ENCODE measurements at regions not wholly inside any gene's neighbourhood (a gene's known extent, or its start where the extent isn't known, plus 50 kb on each side); places are given as distances from the start of the nearest gene placed in this dataset.

- DNase-seq (ENCODE audit: low read depth in 2 of 2) = no peak
Measured at GRCh38 chr16:27681681-27682080, 131.7 kb downstream of the KATNIP start.

DNA sequence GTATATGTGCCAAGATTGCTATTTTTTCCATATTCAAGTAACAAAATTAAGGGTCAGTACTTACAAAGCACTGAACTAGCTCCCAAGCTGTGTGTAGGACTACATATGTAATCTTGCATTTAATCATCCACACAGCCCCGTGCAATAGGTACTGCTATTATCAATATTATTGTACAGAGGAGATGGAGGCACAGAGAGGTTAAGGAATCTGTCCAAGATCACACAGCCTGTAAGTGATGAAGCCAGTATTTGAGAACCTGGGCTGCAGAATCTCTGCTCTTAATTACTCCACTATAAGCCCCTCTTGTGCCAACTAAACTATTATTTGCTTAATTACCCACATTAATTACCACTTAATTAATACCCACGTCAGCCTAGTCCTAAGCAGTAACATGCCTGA lies 134.1 kb downstream of the KATNIP start:
- no peak for DNase-seq (ENCODE audit: low read depth in 2 of 2)

DNA sequence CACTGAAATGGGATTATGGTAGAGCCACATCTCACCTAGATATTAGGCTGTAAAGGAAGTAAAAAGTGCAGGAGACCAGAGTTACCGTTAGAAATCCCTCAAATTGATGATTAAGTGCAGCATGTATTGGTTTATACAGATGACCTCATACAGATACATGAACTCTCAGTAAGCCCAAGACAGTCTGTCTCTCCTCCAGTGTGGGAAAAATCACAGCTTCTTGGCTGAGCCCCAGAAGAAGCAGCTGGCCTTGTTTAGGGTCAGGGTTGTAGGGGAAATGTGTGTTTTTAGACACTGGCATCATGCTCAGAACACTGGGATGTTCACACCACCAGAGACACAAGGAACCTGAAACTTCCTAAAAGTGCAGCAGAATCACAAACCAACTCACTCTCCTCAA lies 135.9 kb downstream of the KATNIP start:
- no peak for DNase-seq (ENCODE audit: low read depth in 2 of 2)

GRCh38 chr16:27686926-27687325 lies 137.0 kb downstream of the KATNIP start:
- DNase-seq (ENCODE audit: low read depth in 2 of 2) = no peak

- DNase-seq (ENCODE audit: low read depth in 2 of 2) = no peak
Measured at GRCh38 chr16:27687605-27688004, 137.7 kb downstream of the KATNIP start.

DNA sequence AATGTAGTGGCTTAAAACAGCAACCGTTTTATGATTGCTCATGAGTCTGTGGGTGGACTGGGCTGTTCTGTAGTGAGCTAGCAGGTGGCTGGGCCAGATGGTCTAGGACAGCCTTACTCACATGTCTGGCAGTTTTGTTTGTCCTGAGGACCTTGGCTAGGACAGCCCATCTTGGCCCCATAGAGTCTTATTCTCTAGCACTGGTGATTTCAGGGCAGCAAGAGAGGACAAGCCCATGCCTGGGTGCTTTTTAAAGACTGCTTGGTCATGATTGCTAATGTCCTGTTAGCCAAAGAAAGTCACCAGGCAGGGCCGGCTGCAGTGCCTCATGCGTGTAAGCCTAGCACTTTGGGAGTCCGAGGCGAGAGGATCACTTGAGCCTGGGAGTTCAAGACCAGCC lies 139.8 kb downstream of the KATNIP start:
- DNase-seq (ENCODE audit: low read depth in 2 of 2) = no peak

DNA sequence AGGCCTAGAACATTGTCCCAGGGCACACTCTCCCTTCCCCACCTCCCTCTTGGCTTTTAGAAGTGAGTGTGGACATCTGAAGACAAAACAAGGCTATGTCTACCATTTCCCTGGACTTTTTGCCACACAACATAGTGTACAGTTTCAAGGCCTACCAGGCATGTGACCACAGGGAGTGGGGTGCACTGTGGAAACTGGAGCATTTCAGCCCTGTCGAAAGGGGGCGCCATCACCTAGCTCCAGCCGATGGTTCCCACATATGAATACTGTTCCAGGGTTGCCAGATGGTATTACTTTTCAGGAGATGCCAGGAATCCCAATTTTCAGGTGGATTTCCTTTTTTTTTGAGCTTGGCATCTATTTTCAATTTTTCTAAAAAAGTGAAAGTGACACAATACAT lies 140.7 kb downstream of the KATNIP start:
- peak; percentile 4 to 15 for DNase-seq (ENCODE audit: low read depth in 2 of 2)

DNA sequence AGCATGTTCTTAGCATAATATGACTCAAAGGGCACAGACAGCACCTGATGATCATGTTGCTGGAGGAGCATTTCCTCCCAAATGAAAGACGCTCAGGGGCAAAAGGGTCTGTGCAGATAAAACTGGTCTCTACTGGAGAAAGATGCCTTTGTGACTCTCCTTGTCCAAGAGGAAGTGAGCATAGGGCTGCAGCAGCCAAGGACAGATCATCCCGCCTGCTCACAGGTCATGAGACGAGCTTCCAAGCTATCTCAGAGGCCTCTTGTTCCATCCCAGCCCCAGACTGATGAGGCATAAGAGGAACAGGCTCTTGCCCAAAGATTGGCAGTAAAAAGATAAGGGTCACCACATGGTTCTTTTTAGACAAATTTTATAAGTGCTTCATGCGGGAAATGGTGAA lies 141.8 kb downstream of the KATNIP start:
- no peak for DNase-seq (ENCODE audit: low read depth in 2 of 2)

GRCh38 chr16:27692576-27692975 lies 142.6 kb downstream of the KATNIP start:
- no peak for DNase-seq (ENCODE audit: low read depth in 2 of 2)

- no peak for DNase-seq (ENCODE audit: low read depth in 2 of 2)
Measured at GRCh38 chr16:27695161-27695560, 145.2 kb downstream of the KATNIP start.

GRCh38 chr16:27698266-27698665 lies 148.3 kb downstream of the KATNIP start:
- DNase-seq (ENCODE audit: low read depth in 2 of 2) = no peak

GRCh38 chr16:27698746-27699145 lies 148.8 kb downstream of the KATNIP start:
- DNase-seq (ENCODE audit: low read depth in 2 of 2) = no peak

DNA sequence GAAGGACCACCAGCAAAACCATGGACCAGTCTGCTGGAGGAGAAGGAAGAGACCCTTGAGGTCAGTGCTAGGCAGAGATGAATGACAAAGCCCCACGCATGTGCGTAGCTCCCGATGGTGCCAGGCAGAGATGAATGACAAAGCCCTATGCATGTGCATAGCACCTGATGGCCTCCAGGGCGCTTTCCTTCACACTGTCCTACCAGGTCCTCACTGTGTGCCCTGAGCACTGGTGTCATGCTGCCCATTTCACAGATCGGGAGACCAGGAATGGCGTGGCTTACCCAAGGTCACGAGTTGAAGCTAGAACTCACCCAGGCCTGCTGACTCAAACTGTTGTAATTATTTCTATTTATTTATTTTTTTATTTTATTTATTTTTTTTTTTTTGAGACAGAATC lies 149.6 kb downstream of the KATNIP start:
- DNase-seq (ENCODE audit: low read depth in 2 of 2) = no peak

GRCh38 chr16:27700304-27700995 lies 150.5 kb downstream of the KATNIP start:
- DNase-seq (ENCODE audit: low read depth in 2 of 2) = no peak

GRCh38 chr16:27701381-27701780 lies 151.4 kb downstream of the KATNIP start:
- DNase-seq (ENCODE audit: low read depth in 2 of 2) = no peak

GRCh38 chr16:27703121-27703520 lies 153.2 kb downstream of the KATNIP start:
- DNase-seq (ENCODE audit: low read depth in 2 of 2) = no peak

GRCh38 chr16:27703545-27703944 lies 153.6 kb downstream of the KATNIP start:
- DNase-seq (ENCODE audit: low read depth in 2 of 2) = no peak

DNA sequence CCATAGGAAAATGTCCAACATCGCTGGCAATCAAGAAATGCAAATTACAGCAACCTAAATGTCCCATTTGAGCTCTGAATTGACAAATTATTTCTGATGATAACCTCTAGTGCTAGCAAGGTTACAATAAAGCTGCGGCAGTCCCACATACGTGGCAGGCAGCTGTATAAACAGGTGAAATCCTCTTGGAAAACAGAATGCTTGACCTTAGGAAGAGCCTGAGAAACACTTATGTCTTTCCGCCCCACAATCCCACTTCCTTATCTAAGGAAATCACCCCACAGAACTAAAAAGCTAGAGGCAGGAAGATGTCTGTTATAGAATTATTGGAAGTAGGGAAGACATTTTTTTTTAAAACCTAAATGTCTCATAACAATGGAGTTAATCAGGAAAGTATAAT lies 154.3 kb downstream of the KATNIP start:
- no peak for DNase-seq (ENCODE audit: low read depth in 2 of 2)

DNA sequence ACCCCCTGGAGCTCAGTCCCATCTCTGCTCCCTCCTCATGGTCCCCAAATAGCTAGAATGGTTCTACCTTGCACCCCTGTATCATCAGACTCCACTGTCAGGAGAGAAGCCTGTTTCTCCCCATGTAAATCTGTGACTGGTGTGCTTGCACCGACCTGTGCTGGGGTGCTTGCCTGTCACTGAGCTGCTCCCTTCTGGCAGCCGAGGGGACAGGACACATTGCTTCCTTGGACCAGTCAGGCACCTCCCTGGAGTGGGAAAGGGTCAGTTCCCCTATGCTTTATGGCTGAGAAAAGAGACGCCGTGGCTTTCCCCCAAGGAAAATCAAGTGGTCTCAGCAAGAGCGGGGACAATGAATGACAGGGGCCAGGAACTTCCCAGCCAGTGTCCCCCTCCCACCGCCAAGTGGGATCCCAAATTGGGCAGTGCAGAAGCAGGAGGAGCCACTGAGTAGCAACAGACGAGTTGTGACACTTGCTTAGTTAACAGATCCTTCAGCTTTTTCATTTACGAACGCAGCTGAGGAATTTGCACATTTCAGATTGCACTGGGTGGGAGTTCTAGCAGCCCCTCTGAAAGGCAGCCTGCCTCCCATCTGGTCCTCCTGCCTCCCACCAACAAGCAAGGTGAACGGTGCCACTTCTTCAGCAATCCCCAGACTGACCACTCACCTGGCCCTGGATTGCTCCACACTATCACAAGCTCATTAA lies 156.4 kb downstream of the KATNIP start:
- DNase-seq (ENCODE audit: low read depth in 2 of 2) = no peak

DNA sequence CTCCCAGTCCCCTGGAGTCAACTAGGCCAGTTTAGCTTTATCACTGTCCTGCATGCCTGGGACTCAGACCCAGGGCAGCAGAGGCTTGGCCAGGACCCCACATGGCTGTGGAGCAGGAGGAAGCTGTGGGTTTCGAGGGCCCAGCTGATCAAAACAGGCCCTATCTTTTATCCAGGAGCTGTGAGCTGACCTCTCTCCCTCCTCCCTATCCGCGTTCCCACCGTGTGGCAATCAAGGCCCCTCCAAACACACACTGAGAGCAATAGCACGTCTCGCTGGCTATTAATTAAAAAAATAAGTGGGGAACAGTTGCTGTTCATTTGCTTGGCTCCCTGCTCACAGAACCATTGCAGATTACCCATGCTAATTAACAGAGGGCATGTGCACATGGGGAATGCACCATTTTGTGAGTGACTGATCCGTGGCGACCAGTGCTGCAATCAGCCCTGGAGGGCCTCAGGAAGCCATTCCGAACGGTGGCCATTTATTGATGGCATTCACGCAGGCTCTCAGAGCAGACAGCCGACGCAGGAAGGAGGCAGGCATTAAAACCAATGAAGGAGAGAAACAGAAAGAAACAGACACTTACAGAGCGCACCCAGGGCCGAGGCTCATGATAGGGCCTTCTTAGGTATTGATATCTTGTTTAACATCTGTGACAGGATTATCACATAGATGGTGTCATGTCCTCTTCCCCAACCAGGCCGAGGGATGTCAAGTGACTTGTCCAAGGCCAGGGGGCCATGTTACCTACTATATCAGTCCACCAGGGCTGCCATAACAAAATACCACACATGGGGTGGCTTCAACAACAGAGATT lies 157.1 kb downstream of the KATNIP start:
- DNase-seq (ENCODE audit: low read depth in 2 of 2) = no peak

DNA sequence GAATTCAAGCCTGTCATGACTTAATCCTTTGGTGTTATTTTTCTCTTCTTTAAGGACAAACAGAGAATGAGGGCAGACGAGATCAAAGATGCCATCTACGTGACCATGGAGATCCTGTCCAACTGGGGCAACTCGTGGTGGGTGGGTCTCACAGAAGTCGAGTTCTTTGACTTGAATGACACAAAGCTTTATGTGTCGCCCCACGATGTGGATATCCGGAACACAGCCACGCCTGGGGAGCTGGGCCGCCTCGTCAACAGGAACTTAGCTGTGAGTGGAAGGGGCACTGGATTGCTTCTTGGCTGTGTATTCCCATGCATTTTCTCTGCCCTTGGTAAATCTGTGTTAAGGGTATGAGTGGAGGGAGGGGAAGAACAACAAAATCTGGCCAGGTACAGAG lies 158.7 kb downstream of the KATNIP start:
- DNase-seq (ENCODE audit: low read depth in 2 of 2) = no peak

DNA sequence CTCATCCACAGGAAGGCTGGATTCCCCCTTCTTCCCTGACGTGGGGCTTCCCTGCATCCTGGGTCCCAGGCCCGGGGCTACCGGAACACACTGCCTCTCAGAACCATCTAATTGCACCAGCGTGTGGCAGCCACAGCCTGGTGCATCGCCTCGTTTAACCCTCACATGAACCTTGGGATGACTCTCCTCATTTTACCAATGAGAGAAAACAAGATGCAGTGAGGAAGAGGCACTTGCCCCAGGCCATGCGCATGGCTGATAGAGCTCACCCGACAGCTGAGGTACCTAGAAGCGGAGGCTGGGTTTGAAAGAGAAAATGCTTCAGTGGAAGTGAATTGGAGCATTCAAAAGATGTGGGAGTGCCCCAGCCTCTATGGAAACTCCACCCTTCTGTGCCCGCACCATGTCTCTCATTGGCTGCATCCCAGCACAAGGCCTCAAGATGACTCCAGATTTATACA lies 162.3 kb downstream of the KATNIP start:
- DNase-seq (ENCODE audit: low read depth in 2 of 2) = no peak

DNA sequence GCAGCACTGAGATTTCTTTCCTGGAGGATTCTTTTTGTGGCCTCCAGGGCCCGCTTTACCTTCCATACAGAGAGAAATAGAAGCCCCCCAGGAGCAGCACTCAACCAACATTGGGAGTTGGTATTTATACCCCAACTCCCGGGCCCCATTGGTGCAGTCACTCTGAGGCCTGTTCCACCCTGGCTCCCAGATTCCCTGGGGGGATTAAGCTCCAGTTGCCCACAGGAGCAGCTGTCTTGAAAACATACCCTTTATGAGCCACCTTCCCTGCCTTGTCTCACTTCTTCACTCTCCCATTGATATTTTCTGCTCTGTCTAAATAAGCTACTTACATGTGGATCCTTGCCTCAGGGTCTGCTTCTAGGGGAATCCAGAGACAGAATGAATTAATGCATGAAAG lies 167.8 kb downstream of the KATNIP start:
- DNase-seq (ENCODE audit: low read depth in 2 of 2) = no peak
